HEK293 (cell line): ENCODE measurements at regions not wholly inside any gene's neighbourhood (a gene's known extent, or its start where the extent isn't known, plus 50 kb on each side); places are given as distances from the start of the nearest gene placed in this dataset.
"Not testable (repeated sequence)": the region's sequence is repeated elsewhere in the genome, so short reads cannot be mapped to it uniquely, and the experiment has no call there.

ENCODE experiments used
- CTCF ChIA-PET: fragments of 350-600 bp; formaldehyde crosslinking; extraction: SDS; loops from one replicate; lab custom pipeline; 2021; ENCODE audit warnings: antibody characterized with exemption; lab: Yijun Ruan, JAX
- POLR2A ChIA-PET: fragments of 300-600 bp; formaldehyde crosslinking; extraction: SDS; loops from one replicate; lab custom pipeline; 2020; ENCODE audit warnings: antibody characterized with exemption, inconsistent platforms; lab: Yijun Ruan, JAX
- H3K27ac ChIP-seq: fragments of 200-500 bp; sonication (Bioruptor generic); 2 replicates; pipeline ENCODE4 v1.5.1; 2014; ENCODE audit warnings: low read depth, low read length, control low read depth, inconsistent platforms; ENCODE audit errors: extremely low read depth
- H3K36me3 ChIP-seq, 2 experiments: fragments of 200-500 bp in 1 of 2; sonication (Bioruptor generic) in 1 of 2; 1 replicate in 1 of 2; 2 replicates in 1 of 2; pipeline ENCODE4 v1.5.1; 2014 to 2017; ENCODE audit warnings: inconsistent platforms in 2 of 2, low read length in 2 of 2; ENCODE audit not compliant: control insufficient read depth in 2 of 2, insufficient read depth in 1 of 2
- H3K4me1 ChIP-seq: fragments of 200-500 bp; sonication (Bioruptor generic); 2 replicates; pipeline ENCODE4 v1.5.1; 2014; ENCODE audit warnings: mild to moderate bottlenecking, low read length, inconsistent platforms; ENCODE audit not compliant: control insufficient read depth, insufficient read depth
- H3K4me3 ChIP-seq: 2 replicates; pipeline ENCODE4 v1.5.1; 2011; ENCODE audit warnings: low read depth, mild to moderate bottlenecking, control low read depth, low read length, moderate library complexity
- H3K9me3 ChIP-seq: fragments of 200-500 bp; sonication (Bioruptor generic); 2 replicates; pipeline ENCODE4 v1.5.1; 2014; ENCODE audit warnings: low read depth, low read length, inconsistent platforms; ENCODE audit not compliant: control insufficient read depth, insufficient read depth
- BCL11A ChIP-seq: fragments of 450-650 bp; formaldehyde crosslinking; IDR thresholded peaks from 2 replicates; pipeline ENCODE4 v1.5.1; 2016; ENCODE audit warnings: low read depth, missing biosample characterization, missing genetic modification characterization
- MEIS1 ChIP-seq: sonication (generic); formaldehyde crosslinking; IDR thresholded peaks from 2 replicates; pipeline ENCODE4 v1.8.1; 2022; ENCODE audit warnings: missing genetic modification reagents, mild to moderate bottlenecking, borderline replicate concordance
- MZF1 ChIP-seq: fragments of 450-650 bp; formaldehyde crosslinking; IDR thresholded peaks from 2 replicates; pipeline ENCODE4 v1.5.1; 2017; ENCODE audit warnings: missing biosample characterization, missing genetic modification characterization, borderline replicate concordance
- OSR2 ChIP-seq: fragments of 450-650 bp; formaldehyde crosslinking; IDR thresholded peaks from 2 replicates; pipeline ENCODE4 v1.5.1; 2016; ENCODE audit warnings: missing biosample characterization, missing genetic modification characterization
- OVOL3 ChIP-seq: fragments of 450-650 bp; formaldehyde crosslinking; IDR thresholded peaks from 2 replicates; pipeline ENCODE4 v1.5.1; 2016; ENCODE audit warnings: missing biosample characterization, missing genetic modification characterization
- SCRT1 ChIP-seq: fragments of 450-650 bp; formaldehyde crosslinking; IDR thresholded peaks from 2 replicates; pipeline ENCODE4 v1.5.1; 2016; ENCODE audit warnings: missing biosample characterization, missing genetic modification characterization, borderline replicate concordance
- YY1 ChIP-seq: fragments of 450-650 bp; formaldehyde crosslinking; IDR thresholded peaks from 2 replicates; pipeline ENCODE4 v1.5.1; 2018; ENCODE audit warnings: missing biosample characterization, missing genetic modification characterization
- ZBTB48 ChIP-seq: fragments of 450-650 bp; formaldehyde crosslinking; IDR thresholded peaks from 2 replicates; pipeline ENCODE4 v1.5.1; 2016; ENCODE audit warnings: missing biosample characterization, missing genetic modification characterization
- ZNF23 ChIP-seq: fragments of 450-650 bp; formaldehyde crosslinking; IDR thresholded peaks from 2 replicates; pipeline ENCODE4 v1.5.1; 2016; ENCODE audit warnings: missing biosample characterization, missing genetic modification characterization, borderline replicate concordance
- ZNF274 ChIP-seq, 2 experiments: fragments of 200-500 bp in 1 of 2; fragments of 450-650 bp in 1 of 2; sonication (Bioruptor generic) in 1 of 2; formaldehyde crosslinking in 1 of 2; IDR thresholded peaks; 2 replicates each; pipeline versions ENCODE4 v1.5.1 to v1.6.1; 2014 to 2016; ENCODE audit warnings: borderline replicate concordance in 1 of 2, inconsistent platforms in 1 of 2, low read length in 1 of 2, missing biosample characterization in 1 of 2, missing genetic modification characterization in 1 of 2
- ZNF350 ChIP-seq: fragments of 450-650 bp; formaldehyde crosslinking; IDR thresholded peaks from 2 replicates; pipeline ENCODE4 v1.5.0; 2017; ENCODE audit warnings: missing biosample characterization, mild to moderate bottlenecking, missing genetic modification characterization
- ZNF391 ChIP-seq: fragments of 450-650 bp; formaldehyde crosslinking; IDR thresholded peaks from 2 replicates; pipeline ENCODE4 v1.5.1; 2016; ENCODE audit warnings: low read depth, missing biosample characterization, missing genetic modification characterization, borderline replicate concordance
- ZNF416 ChIP-seq: fragments of 450-650 bp; formaldehyde crosslinking; IDR thresholded peaks from 2 replicates; pipeline ENCODE4 v1.5.1; 2016; ENCODE audit warnings: missing biosample characterization, missing genetic modification characterization
- ZNF629 ChIP-seq: fragments of 450-650 bp; formaldehyde crosslinking; IDR thresholded peaks from 2 replicates; pipeline ENCODE4 v1.5.1; 2017; ENCODE audit warnings: missing biosample characterization, missing genetic modification characterization
- ZNF747 ChIP-seq: fragments of 450-650 bp; formaldehyde crosslinking; IDR thresholded peaks from 2 replicates; pipeline ENCODE4 v1.5.1; 2016; ENCODE audit warnings: missing biosample characterization, missing genetic modification characterization
- TF ChIP-seq, protein P1 (sequence below): fragments of 450-650 bp; formaldehyde crosslinking; IDR thresholded peaks from 2 replicates; pipeline ENCODE4 v1.5.1; 2016; ENCODE audit warnings: missing biosample characterization, missing genetic modification characterization, low read depth
- TF ChIP-seq, protein P2 (sequence below): fragments of 450-650 bp; formaldehyde crosslinking; IDR thresholded peaks from 2 replicates; pipeline ENCODE4 v1.5.1; 2016; ENCODE audit warnings: missing biosample characterization, missing genetic modification characterization

DNA sequence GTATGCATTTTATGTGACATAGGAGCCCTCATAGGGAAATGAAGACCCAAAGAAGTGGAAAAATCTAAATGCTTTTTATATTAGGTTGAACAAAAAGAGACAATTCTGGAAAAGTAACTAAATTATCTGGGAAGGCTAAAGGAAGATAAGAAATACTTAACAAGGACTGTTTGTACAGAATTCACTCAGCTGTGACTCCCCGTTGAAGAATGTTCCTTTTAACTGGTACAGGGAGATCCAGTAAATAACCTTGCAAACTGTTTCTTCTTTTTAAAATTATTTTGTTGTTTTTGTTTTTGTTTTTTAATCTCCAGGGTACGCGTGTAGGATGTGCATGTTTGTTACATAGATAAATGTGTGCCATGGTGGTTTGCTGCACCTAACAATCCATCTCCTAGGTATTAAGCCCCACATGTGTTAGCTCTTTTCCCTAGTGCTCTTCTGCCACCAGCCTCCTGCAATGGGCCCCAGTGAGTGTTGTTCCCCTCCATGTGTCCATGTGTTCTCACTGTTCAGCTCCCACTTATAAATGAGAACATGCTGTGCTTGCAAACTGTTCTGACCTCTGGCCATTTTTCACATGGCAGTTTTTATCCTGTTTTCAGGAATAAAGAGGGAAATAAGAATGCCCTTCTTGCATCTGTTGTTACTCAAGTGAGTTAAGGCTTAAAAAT lies 81.7 kb downstream of the PWWP3B start:
- no peaks in the 10 kb centered on the region for H3K36me3 ChIP-seq
- H3K9me3 ChIP-seq: no peaks in the 10 kb centered on the region
- no peaks in the 10 kb centered on the region for H3K4me1 ChIP-seq
- no peak overlapping the region for H3K27ac ChIP-seq
- no peak for TF ChIP-seq ZNF23 (tag by site-specific recombination)
- TF ChIP-seq BCL11A: no peak
- TF ChIP-seq ZNF350 (tag by site-specific recombination): no peak
- no peak for TF ChIP-seq ZBTB48 (tag by site-specific recombination)
- no peak for TF ChIP-seq SCRT1 (tag by site-specific recombination)
- no peak for TF ChIP-seq ZNF391
- TF ChIP-seq MEIS1: no peak
- no peak for TF ChIP-seq ZNF274 (IDR thresholded peaks at IDR 0.05; ENCODE audit: low read length)
- TF ChIP-seq ZNF274 (tag by site-specific recombination; IDR thresholded peaks at IDR 0.05; ENCODE audit: borderline replicate concordance): no peak
- no peak for TF ChIP-seq ZNF747 (tag by site-specific recombination)
- TF ChIP-seq, all 188 proteins: peak for 0
- CTCF ChIA-PET: no interaction called here
- POLR2A ChIA-PET: no interaction called here
- H3K4me3 ChIP-seq: no peak overlapping the region

DNA sequence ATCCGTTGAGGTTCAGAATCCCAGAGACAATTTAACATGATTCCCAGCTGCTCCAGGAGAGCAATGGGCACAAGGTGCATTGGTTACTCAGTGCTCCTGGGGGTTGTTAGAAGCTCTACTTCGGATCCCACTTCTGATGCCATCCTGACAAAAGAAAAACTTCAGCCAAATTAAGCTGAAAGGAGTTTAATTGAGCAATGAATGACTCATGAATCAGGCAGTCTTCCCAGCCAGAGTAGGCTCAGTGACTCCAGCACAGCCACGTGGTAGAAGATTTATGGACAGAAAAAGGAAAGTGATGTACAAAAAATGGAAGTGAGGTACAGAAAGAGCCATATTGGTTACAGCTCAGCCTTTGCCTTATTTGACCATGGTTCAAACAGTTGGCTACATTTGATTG lies 95.7 kb downstream of the PWWP3B start:
- no peak overlapping the region for H3K4me3 ChIP-seq
- TF ChIP-seq OSR2 (tag by site-specific recombination) (no peak), OVOL3 (tag by site-specific recombination) (no peak), MZF1 (no peak), YY1 (tag by site-specific recombination) (no peak), ZNF629 (no peak), ZNF416 (tag by site-specific recombination) (no peak)
- TF ChIP-seq, protein P1, sequence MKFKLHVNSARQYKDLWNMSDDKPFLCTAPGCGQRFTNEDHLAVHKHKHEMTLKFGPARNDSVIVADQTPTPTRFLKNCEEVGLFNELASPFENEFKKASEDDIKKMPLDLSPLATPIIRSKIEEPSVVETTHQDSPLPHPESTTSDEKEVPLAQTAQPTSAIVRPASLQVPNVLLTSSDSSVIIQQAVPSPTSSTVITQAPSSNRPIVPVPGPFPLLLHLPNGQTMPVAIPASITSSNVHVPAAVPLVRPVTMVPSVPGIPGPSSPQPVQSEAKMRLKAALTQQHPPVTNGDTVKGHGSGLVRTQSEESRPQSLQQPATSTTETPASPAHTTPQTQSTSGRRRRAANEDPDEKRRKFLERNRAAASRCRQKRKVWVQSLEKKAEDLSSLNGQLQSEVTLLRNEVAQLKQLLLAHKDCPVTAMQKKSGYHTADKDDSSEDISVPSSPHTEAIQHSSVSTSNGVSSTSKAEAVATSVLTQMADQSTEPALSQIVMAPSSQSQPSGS (tag by site-specific recombination): no peak
- TF ChIP-seq, protein P2, sequence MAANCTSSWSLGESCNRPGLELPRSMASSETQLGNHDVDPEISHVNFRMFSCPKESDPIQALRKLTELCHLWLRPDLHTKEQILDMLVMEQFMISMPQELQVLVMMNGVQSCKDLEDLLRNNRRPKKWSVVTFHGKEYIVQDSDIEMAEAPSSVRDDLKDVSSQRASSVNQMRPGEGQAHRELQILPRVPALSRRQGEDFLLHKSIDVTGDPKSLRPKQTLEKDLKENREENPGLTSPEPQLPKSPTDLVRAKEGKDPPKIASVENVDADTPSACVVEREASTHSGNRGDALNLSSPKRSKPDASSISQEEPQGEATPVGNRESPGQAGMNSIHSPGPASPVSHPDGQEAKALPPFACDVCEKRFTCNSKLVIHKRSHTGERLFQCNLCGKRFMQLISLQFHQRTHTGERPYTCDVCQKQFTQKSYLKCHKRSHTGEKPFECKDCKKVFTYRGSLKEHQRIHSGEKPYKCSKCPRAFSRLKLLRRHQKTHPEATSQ (tag by site-specific recombination): no peak
- POLR2A ChIA-PET: no interaction called here
- CTCF ChIA-PET: interaction anchor here (0.6 to 1.5 kb wide), 2 partner anchors 9 to 305 kb away, joined by 3 to 4 read pairs; no protein-coding TSS in a partner anchor
- no peak overlapping the region for H3K27ac ChIP-seq
- no peaks in the 10 kb centered on the region for H3K9me3 ChIP-seq
- no peaks in the 10 kb centered on the region for H3K4me1 ChIP-seq
- H3K36me3 ChIP-seq: no peaks in the 10 kb centered on the region

DNA sequence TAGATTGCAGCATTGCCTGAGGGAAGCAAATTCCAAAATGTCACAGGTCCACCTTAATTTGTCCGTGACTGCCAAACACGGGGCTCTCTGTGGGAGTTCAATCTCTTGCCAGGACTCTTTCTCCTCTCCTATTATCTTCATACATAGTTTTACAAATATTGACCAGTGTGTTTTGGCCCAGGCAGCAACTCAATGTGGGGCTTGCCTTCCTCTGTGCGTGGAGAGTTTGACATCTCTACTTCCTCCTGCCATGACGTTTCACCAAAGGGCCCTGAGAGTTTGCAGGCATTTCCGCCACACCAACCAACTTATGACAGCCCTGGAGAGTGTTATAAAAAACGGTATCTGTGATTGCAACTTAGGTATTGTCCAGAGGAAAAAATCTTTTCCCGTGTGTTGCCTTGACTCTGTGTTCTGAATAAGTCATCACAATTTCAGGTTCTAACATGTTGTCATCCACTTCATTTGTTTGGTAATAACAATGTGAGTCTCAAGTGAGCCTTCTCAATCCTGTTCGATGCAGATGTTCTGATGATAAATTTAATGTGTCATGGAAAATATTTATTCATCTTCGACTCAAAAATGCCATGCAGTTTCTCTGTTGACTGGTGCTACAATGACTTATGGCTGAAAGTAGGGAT lies 106.0 kb downstream of the PWWP3B start:
- H3K9me3 ChIP-seq, H3K27ac ChIP-seq, CTCF ChIA-PET, POLR2A ChIA-PET, H3K36me3 ChIP-seq, H3K4me3 ChIP-seq, H3K4me1 ChIP-seq: not testable (repeated sequence)

DNA sequence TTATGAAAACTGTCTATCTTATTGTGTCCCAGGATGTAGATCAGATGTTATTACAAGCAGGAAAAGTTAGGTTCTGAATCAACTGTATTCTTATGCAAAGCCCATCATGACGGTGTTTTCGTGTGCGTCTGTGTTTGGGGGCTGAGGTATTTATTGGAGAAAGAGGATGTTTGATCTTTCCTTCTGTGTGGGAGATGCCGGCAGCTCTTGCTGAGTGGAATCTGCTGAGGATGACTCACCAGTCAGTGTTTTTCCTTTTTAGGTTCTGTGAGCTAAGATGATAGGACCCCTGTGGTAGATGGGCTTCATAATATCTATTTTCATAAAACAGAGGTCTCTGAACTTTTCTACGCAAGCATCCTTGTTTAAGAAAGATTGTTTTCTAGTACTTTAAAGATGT lies 107.1 kb downstream of the PWWP3B start:
- H3K27ac ChIP-seq, CTCF ChIA-PET, POLR2A ChIA-PET, H3K36me3 ChIP-seq, H3K4me3 ChIP-seq, H3K9me3 ChIP-seq, H3K4me1 ChIP-seq: not testable (repeated sequence)
